ENCODE measurements at regions not wholly inside any gene's neighbourhood (a gene's known extent, or its start where the extent isn't known, plus 50 kb on each side); places are given as distances from the start of the nearest gene placed in this dataset.
A peak's percentile ranks its signal among the peaks of the same experiment; 100 is the strongest.
"Not testable (repeated sequence)": the region's sequence is repeated elsewhere in the genome, so short reads cannot be mapped to it uniquely, and the experiment has no call there.

- peak; percentile 79 for DNase-seq
Measured at GRCh38 chr2:71935262-71935848, 212.3 kb downstream of the CYP26B1 start.

DNA sequence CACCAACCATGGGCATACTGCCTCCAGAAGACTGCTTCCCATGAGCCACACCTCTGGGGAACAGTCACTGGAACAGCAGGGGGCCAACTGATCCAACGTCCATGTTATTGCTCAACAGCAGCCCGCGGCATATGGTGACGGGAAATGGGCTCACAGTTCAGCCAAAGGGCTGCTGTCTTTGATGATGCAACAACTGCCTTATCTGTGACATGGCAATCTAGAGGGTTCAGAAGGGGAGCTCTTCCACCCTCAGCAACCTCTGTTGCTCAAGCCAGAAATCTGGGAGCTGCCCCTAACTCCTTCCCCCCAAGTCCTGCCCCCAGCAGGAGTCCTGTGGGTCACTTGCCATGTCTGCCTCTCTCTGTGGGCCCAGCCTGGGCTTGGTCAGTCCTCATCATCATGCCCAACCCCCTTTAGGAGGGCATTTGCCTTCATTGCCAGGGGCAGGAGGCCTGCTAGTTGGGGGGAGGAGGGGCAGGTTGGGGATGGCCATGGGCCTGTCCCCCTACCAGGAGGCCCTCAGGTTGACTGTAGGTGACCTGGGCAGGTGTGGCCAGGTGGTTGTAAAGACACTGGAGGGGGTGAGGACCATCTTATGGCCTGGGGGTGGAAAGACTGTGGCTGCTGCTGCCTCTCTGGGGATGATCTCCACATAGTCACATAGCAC, 212.9 kb downstream of the CYP26B1 start:
- DNase-seq, result peak; percentile 58

DNA sequence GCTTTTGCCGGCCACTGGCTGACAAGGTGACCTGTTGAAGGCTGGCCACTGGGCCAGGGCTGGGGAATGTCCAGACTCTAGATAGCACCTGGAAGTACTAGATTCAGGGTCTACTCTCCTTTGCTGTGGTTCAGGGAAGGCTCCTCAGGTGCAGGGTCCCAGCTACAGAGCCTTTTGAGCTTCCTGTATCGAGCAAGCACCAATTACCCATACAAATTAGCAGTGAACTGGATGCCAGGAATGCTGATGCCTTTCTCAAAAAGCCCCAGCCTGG, 213.4 kb downstream of the CYP26B1 start:
- DNase-seq, result no peak

DNA sequence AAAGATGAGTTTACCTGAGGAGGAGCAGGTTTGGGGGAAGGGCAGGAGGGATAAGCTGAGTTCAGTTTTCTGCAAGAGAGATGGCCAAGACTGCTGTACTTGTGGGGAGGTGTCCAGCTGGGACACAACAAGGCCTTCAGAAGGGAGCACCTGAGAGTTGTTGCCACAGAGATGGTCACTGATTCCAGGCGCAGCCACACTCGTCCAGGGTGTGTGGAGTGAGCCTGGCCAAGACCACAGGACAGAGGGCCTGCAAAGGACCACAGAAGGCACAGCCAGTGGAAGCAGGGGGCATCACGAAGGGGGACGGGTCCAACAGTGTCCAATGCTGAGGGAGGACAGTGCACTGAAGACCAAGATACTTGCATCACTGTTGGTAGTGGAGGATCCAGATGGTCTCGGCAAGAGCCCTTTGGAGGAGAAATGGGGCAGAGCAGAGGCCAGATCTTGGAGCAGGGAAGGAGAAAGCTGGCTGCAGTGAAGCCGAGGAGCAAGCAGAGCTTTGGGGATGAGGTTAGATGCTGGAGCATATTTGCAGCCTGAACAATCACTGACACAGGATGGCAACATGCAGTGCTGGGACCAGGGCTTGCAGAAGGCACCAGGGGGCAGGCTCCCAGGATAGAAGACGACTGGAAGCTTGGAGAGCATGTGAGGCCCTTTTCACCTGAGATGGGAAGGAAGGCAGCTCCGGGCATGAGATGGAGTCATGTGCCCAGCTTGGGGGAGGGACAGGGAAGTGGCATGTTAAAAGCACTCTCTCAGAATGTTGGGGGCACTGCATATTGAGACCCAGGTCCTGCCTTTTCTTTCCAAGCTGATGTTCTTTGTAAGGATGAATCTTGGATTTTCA, 214.0 kb downstream of the CYP26B1 start:
- no peak for DNase-seq

DNA sequence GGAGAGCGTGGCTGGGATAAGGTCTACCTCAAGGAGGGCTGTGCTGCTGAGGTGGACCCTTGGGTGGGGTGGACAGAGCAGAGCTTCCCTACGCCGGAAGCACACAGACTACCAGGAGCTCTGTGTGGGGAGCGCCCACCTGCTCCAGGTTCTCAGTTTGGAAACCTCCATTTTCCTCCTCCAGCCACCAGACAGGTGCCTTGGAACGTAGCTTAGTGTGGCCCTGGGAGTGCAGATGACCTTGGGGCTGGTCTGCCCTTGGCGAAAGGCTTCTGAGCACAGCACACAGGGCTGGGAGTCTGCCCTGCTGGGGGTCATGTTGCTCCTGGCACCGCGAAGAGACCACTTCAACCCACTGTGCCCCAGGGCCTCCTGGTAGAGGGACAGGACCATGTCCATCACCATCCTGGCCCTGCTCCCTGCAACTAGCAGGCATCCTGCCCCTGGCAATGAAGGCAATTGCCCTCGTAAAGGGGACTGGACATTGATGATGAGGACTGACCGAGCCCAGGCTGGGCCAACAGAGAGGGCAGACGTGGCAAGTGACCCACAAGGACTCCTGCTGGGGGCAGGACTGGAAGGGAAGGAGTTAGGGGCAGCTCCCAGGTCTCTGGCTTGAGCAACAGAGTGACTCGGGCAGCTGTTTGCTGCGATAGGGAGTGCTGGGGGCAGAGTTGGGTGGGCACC, 214.7 kb downstream of the CYP26B1 start:
- no peak for DNase-seq

DNA sequence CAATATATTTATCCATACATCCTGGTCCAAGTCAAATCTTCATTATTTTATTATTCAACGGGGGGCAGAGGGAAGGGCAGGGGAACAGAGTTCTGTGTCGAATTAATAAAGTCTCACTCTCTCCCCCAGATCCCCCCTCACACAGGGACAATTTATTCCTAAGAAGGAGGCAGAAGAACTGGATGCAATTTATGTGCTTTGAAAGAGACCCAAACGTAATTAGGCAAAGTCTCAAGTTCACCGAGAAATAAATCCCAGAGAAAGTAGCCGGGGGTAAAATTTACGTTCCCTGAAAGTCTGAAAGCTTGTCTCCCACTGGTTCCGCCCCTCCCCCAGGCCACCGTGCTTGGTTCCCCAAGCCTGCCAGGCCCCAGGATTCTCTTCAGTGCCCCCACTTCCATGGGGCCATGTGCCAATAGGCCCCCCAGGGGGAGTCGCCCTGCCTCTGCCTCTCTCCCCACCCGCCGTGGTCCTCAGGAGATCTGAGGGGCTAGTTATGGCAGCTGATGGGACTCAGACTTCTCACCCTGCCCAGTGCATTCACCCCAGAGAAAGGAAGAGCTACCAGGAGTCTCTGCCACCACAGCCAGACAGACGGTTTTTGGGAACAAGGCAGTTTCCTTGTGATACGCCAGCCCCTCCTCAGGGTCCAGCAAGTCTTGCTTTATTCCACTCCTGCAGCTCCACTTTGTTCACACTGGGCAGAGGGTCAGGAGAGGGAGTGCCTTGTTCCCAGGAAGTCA, 215.5 kb downstream of the CYP26B1 start:
- no peak for DNase-seq

- no peak for DNase-seq
Measured at GRCh38 chr2:71930049-71930681, 217.5 kb downstream of the CYP26B1 start.

- no peak for DNase-seq
Measured at GRCh38 chr2:71929482-71929772, 218.2 kb downstream of the CYP26B1 start.

DNA sequence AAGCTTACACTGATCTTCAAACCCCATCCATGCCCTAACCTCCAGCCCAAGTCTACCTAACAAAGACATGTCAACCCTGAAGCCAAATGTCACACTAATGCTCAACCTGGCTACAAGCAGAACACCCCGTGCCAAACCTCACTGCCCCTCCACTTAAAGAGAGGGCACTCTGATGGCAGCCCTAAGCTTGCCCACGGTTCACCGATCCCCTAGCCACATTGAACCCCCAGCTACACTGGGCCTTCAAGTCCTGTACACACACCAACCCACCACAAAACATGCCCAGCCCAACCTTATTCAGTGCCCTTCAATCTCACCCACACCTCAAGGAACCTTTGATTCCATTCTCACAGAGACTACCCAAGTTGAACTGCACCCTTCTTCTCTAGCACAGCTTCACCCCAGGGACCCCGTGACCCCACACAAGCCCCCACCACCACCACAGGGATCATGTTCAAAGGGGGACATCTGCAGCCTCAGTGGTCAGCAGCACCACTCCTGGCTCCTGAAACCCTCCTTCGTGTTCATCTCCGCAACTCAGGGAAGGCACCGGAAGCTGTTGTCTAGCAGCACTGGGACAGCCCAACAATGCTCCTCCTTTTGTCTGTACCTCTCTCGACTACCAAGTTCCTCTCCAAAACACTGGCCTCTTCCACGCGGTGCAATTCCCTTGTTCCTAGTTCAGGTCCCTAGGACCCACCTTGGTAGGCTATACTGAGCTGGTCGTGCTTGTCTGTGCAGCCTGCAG, 218.8 kb downstream of the CYP26B1 start:
- DNase-seq, result no peak

DNA sequence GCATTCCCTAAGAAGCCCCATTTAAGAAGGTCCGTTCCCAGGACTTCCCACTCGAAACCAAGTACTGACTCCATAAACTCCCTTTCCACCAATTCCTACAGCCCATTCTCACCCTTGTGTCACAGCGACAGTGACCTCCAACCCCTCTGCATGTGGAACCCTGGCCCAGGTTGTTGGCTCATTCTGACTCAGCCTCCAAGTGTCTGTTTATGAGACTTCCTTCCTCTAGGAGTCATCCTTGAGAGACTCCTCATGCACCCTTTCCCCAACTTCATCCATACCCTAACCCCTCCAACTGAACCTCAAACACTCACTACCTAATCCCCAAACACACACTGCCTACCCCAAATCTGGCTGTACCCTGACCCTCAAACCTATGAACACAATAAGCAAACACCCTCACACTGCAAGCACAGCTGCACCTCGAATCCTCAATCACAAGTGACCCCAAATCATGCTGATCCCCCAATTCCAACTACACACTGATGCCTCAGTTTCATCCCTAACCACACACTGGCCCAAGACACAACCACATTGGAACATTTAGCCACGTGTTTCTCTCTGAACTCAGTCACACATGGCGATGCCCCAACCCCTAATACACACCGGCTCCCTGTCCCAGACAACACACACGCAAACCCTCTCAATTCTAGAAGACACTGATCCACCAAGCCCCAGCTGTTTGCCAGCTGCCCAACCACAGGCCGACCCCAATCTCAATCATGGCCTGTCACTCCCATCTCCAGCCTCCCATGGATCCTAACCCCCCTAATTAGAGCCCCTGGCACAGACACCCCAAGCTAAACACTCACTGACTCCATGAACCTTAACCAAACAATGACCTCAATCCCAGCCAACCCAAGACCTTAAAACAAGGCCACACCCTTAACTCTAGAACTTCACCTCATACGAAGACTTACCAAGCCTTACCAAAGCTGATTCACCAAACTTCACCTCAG, 219.6 kb downstream of the CYP26B1 start:
- DNase-seq, result no peak

DNA sequence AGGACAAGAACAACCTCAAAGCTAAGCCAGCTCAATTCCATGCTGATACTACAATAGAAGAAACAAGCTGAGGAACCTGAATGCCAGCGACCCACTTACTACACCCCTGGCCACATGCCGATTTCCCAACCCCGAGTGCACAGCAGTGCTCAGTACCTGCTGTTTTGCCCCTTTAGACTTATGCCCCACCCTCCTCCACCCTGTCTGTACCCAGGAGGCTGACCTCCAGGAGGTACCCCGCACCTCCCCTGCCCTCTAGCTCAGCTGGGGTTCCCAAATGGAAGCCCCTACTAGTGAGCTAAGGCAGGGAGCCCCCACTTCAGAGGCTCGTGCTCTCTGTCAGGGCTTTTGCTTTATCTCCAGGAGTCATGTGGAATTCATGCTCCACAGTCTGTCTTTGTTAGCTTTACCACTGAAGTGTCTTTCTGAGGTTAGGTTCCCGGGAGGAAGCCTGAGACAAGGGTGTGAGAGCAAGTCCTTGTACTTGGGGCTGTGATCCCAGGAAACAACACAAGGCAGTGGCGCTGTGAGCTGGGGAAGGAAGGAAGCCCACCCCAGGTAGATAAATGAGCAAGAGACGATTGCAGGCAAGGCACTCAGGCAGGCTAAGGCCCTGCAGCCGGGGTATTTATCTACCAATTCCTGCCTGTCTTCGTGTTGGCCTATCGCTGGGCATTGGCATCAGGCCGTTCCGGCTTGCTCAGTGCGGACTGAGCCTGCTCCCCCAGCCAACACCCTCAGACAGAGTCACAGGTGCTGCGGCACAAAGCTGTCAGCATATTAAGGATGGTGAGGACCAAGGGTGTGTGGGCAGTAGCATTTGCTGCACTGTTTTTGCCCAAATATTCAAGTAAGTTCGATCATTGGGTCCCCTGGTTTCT, 220.5 kb downstream of the CYP26B1 start:
- DNase-seq, result no peak

DNA sequence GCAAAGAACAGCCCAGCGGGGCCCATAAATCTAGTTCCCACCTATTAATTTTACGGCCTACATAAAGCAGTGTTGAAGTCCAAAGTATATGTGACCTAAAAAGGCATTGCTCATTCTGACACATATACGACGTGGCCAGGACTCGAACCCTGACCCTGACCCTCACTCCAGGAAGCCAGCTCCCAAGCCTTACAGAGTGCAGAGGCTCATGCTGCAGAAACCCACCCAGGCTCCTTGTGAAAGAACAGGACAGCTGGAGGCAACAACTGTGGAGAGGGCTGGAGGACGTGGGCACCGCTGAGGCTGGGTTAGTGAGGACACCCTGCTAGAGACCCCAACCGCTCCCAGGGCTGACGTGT, 221.6 kb downstream of the CYP26B1 start:
- no peak for DNase-seq

GRCh38 chr2:71925268-71926088, 222.2 kb downstream of the CYP26B1 start:
- peak; percentile 83 for DNase-seq

DNA sequence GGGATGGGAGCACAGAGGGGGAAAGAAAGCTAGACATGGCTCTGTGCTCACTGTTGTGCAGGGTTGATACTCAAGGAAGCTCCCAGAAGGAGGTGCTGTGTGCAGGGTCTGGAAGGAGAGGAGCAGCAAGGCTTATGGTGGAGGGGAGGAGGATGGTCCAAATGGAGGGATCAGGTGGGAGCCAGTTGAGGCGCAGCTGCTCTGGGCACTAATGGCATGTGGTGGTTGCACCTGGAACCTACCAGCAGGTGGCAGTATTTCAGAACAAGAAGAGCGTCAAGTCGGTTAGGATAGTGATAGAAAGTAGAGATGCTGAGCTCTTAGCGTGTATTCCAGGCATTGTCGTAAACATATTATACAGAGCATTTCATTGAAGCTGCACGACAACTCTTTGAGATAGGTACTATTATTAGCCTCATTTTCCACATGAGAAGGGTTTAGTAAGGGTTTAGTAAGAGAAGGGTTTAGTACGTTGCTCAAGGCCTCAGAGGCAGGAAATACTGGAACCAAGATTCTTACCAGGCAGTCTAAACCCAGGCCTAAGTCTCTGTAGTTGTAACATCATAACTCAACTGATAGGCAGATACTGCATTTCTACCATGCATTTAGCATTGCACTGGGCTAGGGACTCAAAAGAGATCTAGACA, 223.7 kb downstream of the CYP26B1 start:
- DNase-seq, result no peak

GRCh38 chr2:71923143-71923525, 224.5 kb downstream of the CYP26B1 start:
- no peak for DNase-seq

GRCh38 chr2:71922499-71923142, 225.0 kb downstream of the CYP26B1 start:
- no peak for DNase-seq

GRCh38 chr2:71922091-71922490, 225.6 kb downstream of the CYP26B1 start:
- no peak for DNase-seq

GRCh38 chr2:71920819-71921218, 226.8 kb downstream of the CYP26B1 start:
- not testable (repeated sequence) for DNase-seq

All from T1000 (cell line).